ENCODE measurements at regions not wholly inside any gene's neighbourhood (a gene's known extent, or its start where the extent isn't known, plus 50 kb on each side); places are given as distances from the start of the nearest gene placed in this dataset.

DNA sequence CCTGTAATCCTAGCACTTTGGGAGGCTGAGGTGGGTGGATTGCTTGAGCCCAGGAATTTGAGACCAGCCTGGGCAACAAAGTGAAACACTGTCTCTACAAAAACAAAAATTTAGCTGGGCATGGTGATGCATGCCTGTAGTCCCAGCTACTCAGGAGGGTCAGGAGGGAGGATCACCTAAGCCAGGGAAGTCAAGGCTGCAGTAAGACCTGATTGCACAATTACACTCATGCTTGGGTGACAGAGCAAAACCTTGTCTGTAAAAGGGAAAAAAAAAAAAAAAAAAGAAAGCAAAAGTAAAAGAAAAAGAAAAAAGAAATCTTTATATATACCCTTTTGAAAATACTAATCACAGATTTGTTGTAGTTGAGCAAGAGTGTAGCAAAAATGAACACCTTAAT lies 801.0 kb upstream of the IGFBP7 start:
- no peak for DNase-seq
- TF ChIP-seq POLR2A (IDR thresholded peaks at IDR 0.05; ENCODE audit: low read length): no peak

DNA sequence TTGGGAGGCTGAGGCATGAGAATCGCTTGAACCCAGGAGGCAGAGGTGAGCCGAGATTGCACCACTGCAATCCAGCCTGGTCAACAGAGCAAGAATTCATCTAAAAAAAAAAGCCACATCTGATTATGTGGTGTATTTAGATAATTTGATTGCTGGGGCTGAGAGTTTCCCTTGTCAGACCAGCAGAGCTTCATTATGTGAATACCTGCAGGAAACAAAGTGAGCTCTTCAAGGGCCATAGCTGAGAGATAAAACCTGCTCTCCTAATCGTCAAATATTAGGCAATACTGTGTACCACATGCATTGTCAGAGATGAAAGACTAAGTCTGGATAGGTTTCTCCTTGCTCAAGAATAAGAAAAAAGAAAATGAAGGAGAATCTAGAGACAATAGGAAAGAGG lies 800.0 kb upstream of the IGFBP7 start:
- TF ChIP-seq GATA1 (IDR thresholded peaks at IDR 0.05; ENCODE audit: low read depth, low read length): no peak
- no peak for TF ChIP-seq POLR2A (IDR thresholded peaks at IDR 0.05; ENCODE audit: low read length)
- DNase-seq: no peak

DNA sequence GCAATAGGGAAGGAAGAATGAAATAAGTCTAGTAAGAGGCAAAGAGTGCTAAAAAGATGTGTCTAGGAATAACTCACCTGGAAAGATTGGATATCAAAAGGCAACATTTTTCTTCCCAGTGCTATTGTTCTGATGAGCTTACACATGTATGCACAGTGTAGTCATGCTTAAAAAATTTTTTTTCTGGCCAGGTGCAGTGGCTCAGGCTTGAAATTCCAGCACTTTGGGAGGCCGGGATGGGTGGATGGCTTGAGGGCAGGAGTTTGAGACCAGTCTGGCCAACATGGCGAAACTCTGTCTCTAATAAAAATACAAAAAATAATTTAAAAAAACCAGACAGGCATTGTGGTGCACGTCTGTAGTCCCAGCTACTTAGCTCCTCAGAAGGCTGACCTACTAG lies 795.8 kb upstream of the IGFBP7 start:
- TF ChIP-seq POLR2A (IDR thresholded peaks at IDR 0.05; ENCODE audit: low read length) (no peak), GATA1 (IDR thresholded peaks at IDR 0.05; ENCODE audit: low read depth, low read length) (no peak)
- DNase-seq: no peak

DNA sequence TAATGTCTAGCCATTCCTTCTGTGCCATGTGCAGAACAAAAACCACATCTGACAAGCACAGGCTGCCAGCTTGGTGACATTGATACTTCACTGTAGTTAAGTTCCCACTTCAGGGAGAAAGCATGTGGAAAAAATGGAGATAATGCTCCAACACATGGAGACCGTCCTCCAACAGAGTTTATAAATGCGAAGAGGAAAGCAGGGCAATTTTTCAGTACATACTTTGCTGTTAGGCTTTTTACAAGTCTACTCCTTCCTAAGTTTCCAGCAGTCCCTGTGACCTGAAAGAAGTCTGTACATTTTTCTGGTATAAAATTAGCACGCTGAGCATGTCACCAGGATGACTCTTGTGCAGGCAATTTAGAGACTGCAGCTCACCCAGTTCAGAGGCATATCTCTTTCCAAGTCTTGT lies 766.9 kb upstream of the IGFBP7 start:
- TF ChIP-seq POLR2A (IDR thresholded peaks at IDR 0.05; ENCODE audit: low read length) (no peak), GATA1 (IDR thresholded peaks at IDR 0.05; ENCODE audit: low read depth, low read length) (no peak)
- no peak for DNase-seq

DNA sequence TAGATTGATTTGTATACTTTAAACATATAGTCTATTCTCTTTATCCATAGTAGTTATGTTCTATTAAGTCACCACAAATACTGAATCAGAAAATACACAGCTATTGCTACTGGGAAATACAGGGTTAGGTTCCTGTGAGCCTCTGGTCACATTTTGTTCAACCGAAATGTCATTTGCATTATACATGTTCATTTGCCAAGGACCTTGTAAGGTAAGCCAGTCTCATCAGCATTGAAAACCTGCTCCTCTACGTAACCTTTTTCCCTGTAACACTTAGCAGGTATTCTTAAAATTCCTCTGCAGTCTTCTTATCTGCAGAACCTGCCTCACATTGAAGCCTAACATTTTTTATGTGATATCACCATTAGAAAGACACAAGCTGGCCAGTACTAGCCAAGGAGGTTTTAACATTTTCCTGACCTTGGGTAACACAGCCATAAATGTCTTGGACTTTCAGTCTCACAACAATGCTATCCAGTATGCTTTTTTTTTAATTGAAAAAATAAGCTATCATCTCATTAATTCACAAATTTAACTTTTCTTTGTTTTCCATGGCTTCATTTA lies 765.7 kb upstream of the IGFBP7 start:
- TF ChIP-seq POLR2A (IDR thresholded peaks at IDR 0.05; ENCODE audit: low read length) (no peak), GATA1 (IDR thresholded peaks at IDR 0.05; ENCODE audit: low read depth, low read length) (no peak)
- DNase-seq: no peak

DNA sequence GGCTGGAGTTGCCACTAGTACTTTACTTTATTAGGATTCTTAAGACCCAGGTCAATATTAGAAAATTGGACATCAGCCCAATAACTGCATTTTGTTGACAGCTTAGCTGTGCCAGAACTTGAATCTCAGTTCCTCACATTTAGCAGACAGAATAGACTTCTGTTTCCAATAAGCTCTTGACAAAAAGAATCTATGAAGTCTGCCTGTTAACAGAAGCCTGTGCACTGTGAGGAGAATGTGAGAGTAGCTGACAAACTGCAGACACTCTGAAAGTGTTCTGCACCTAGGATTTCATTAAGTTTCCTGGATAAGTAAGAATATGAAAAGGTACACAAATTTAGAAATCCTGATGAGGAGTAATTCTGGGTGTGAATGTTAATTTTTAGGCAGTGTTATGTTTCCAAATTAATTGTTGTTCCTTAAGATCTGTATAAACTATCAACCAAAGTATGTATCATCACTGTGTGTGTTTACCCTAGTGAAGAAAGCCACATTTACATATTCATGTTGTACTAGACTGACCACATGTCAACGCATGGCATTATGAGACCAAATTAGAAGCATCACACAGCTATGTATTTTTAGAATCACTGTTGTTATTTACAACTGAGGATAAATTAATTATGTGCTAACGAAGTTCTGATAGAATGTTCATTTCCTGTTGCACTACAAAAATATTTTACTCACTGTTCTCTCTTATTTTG lies 756.4 kb upstream of the IGFBP7 start:
- no peak for TF ChIP-seq POLR2A (IDR thresholded peaks at IDR 0.05; ENCODE audit: low read length)
- TF ChIP-seq GATA1 (IDR thresholded peaks at IDR 0.05; ENCODE audit: low read depth, low read length): no peak
- DNase-seq: no peak

DNA sequence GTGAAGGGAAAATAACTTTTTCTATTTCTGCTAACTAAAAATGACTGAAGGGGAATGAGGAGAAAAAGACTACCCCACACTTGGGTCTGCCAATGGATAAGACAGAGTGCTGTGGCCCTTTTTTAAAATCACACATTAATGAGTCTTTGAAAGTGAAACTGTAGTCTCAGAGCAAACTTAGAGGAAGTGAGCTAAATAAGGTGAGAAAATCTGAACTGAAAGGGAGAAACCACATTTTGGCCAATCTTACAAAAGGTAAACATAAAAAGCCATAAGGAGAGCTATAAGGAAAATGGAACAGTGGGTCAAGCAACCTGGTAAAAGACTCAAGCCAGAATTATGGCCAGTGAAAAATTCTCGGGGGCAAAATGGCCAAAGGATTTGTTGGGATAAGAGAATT lies 755.1 kb upstream of the IGFBP7 start:
- no peak for TF ChIP-seq POLR2A (IDR thresholded peaks at IDR 0.05; ENCODE audit: low read length)
- TF ChIP-seq GATA1 (IDR thresholded peaks at IDR 0.05; ENCODE audit: low read depth, low read length): no peak
- DNase-seq: no peak

DNA sequence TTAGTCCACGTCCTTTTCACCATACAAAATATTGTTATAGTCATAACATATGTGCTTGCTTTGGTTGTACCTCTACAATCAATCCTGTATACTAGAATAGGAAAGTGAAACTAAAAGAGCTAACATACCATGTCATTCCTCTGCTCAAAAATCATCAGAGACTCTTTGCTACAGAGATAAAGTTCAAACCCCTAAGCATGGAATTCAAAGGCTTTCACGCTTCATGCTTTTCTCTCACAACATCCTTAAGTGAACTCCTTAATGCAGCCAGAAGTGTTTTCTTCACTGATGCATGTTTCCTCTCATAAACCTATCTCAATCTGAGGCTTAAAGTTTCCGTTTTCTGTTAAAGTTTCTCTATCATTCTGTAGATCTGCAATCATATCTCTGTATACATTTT lies 744.6 kb upstream of the IGFBP7 start:
- TF ChIP-seq POLR2A (IDR thresholded peaks at IDR 0.05; ENCODE audit: low read length): no peak
- no peak for TF ChIP-seq GATA1 (IDR thresholded peaks at IDR 0.05; ENCODE audit: low read depth, low read length)
- DNase-seq: no peak

DNA sequence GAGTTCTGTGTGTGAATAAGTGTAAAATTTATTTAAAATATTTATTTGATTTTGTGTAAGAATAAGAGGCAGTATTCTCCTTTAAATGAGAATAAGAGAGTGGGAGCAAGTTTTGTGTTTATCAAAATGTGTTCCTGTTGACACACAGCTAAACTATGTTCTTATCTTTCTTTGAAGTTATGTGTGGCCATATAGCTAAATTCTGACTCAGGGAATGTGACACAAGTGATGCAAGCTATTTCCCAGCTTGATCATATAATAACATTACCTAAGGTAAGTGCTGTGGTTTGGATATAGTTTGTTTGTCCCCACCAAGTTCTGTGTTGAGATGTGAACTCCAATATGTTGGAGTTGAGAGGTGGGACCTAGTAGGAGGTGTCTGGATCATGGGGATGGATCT lies 740.0 kb upstream of the IGFBP7 start:
- no peak for DNase-seq
- TF ChIP-seq POLR2A (IDR thresholded peaks at IDR 0.05; ENCODE audit: low read length) (no peak), GATA1 (IDR thresholded peaks at IDR 0.05; ENCODE audit: low read depth, low read length) (no peak)

DNA sequence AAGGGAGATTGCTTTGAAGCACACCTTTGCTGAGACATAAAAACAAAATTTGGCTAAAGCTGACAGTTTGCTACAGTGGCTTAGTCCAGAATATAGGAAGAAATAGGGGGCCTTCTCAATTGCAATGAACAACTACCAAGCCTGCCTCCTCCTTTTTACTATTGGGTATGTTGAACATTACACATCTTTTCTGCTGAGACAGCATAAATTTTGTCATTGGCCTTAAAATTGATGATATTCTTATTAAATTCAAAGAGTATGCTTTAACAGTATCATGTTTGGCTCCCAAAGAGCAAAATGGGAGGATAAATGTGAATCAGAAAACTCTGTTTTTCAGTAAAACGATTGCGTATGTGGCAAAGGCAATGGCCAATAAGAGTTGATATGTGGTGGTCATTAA lies 721.9 kb upstream of the IGFBP7 start:
- DNase-seq: no peak
- TF ChIP-seq POLR2A (IDR thresholded peaks at IDR 0.05; ENCODE audit: low read length) (no peak), GATA1 (IDR thresholded peaks at IDR 0.05; ENCODE audit: low read depth, low read length) (no peak)

DNA sequence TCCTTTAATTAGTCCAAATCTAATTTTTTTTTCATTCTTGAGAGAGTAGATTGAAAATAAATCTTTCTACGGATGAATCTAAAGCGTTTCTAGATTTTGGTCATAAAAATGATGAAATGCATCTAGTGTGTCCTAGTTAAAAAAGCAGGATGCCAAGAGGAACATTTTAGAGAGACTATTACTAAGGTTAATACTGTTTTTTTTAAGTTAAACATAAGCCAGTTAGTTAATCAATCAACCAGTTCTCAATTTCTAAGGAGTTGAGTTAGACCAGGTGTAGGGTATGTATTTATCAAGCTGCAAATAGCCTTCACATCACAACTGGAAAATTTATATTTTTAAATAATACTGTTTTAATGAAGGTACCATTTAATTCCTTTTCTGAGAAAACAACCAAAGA lies 679.5 kb upstream of the IGFBP7 start:
- DNase-seq: no peak
- TF ChIP-seq POLR2A (IDR thresholded peaks at IDR 0.05; ENCODE audit: low read length): no peak
- TF ChIP-seq GATA1 (IDR thresholded peaks at IDR 0.05; ENCODE audit: low read depth, low read length): no peak

DNA sequence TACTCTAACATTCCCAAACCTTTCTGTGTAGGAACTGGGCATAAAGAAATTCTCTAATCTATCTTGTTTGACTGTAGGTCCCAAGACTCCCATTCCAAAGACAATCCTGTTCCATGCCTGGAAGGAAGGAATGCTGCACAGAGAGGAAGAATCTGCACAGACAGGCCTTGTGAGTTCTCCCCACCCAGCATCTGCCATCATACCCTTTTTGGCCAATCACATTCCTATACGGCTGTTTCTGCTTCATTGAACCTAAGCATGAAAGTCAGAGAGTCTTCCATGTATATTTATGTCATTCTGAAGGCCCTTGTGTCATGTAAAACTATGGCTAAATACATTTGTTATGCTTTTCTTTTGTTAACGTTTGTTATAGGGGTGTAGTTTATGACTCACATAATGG lies 667.7 kb upstream of the IGFBP7 start:
- no peak for DNase-seq
- no peak for TF ChIP-seq GATA1 (IDR thresholded peaks at IDR 0.05; ENCODE audit: low read depth, low read length)
- no peak for TF ChIP-seq POLR2A (IDR thresholded peaks at IDR 0.05; ENCODE audit: low read length)

DNA sequence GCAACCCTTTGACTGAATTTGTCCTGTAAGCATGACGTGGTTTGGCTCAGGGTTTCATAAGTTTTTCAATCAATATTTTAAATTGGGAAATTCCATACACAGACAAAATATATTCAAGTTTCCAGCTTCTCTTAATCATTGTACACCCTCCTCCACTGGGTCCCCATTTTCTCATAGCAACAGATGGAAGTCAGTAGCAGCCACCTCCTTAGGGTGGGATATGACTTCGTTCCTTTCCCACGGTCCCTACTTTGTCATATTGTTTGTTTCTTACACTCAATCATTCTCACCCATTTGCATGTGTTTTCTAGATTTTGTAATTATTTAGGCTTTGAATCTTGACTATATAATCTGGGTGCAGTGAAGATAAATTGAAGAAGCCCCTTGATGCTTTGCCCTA lies 664.5 kb upstream of the IGFBP7 start:
- TF ChIP-seq POLR2A (IDR thresholded peaks at IDR 0.05; ENCODE audit: low read length) (no peak), GATA1 (IDR thresholded peaks at IDR 0.05; ENCODE audit: low read depth, low read length) (no peak)

DNA sequence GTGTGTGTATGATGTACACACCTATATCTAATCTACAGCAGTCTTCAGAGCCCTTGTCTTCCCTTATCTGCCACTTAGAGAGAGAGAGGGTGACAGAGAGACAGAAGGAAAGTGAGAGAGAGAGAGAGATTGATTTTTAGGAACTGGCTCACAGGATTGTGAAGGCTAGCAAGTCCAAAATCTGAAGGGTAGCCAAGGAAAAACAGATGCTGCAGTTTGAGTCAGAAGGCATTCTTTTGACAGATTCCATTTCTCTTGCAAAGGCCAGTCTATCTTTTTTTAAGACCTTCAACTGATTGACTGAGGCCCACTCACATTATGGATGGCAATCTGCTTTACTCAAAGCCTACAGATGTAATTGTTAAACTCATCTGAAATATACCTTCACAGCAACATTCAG lies 664.0 kb upstream of the IGFBP7 start:
- TF ChIP-seq GATA1 (IDR thresholded peaks at IDR 0.05; ENCODE audit: low read depth, low read length): no peak
- no peak for DNase-seq

More for the DNA sequence above, 664.5 kb upstream of the IGFBP7 start:
- no peak for DNase-seq

DNA sequence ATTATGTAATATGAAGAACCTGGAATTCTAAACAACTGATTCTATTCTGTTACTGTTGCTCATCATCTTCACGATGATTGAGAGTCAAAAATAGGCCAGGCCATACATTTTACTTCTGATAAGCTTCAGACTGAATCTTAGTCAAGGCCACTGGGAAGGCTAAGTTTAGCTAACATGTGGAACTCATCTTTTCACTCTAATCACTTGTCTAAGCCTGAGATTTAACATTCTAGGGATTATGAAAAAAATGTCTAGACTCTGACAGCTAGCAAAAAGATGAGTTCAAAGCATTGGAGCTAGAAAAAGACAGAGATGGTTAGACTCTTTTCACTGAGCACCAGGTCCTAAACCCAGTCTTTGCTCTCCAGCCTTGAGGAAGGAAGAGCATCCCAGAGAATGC lies 656.2 kb upstream of the IGFBP7 start:
- TF ChIP-seq POLR2A (IDR thresholded peaks at IDR 0.05; ENCODE audit: low read length) (no peak), GATA1 (IDR thresholded peaks at IDR 0.05; ENCODE audit: low read depth, low read length) (no peak)

More for the DNA sequence above, 656.2 kb upstream of the IGFBP7 start:
- DNase-seq: no peak
